ENCODE measurements at regions not wholly inside any gene's neighbourhood (a gene's known extent, or its start where the extent isn't known, plus 50 kb on each side); places are given as distances from the start of the nearest gene placed in this dataset.

- H3K36me3 Mint-ChIP-seq (ENCODE audit: insufficient read depth): no peaks in the 10 kb centered on the region
- no peak for DNase-seq (ENCODE audit: low spot score, unreplicated experiment)
- peaks cover 24% of the 10 kb centered on the region for H3K4me1 Mint-ChIP-seq (ENCODE audit: low read depth)
- no peak overlapping the region for H3K4me3 Mint-ChIP-seq (ENCODE audit: low read depth)
- H3K27ac Mint-ChIP-seq: no peak overlapping the region
- H3K27me3 Mint-ChIP-seq: no peaks in the 10 kb centered on the region
- H3K9me3 Mint-ChIP-seq (ENCODE audit: low read depth): peaks cover 3% of the 10 kb centered on the region
- TF ChIP-seq, protein P1, sequence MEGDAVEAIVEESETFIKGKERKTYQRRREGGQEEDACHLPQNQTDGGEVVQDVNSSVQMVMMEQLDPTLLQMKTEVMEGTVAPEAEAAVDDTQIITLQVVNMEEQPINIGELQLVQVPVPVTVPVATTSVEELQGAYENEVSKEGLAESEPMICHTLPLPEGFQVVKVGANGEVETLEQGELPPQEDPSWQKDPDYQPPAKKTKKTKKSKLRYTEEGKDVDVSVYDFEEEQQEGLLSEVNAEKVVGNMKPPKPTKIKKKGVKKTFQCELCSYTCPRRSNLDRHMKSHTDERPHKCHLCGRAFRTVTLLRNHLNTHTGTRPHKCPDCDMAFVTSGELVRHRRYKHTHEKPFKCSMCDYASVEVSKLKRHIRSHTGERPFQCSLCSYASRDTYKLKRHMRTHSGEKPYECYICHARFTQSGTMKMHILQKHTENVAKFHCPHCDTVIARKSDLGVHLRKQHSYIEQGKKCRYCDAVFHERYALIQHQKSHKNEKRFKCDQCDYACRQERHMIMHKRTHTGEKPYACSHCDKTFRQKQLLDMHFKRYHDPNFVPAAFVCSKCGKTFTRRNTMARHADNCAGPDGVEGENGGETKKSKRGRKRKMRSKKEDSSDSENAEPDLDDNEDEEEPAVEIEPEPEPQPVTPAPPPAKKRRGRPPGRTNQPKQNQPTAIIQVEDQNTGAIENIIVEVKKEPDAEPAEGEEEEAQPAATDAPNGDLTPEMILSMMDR (IDR thresholded peaks at IDR 0.05; ENCODE audit: unreplicated experiment): no peak
These were observed 125.6 kb upstream of the ZNF608 start for GRCh38 chr5:124872086-124872485.

- Mint-ChIP-seq H3K27ac (no peak overlapping the region), H3K9me3 (ENCODE audit: low read depth) (peaks cover 3% of the 10 kb centered on the region), H3K4me1 (ENCODE audit: low read depth) (peaks cover 24% of the 10 kb centered on the region), H3K27me3 (no peaks in the 10 kb centered on the region), H3K36me3 (ENCODE audit: insufficient read depth) (no peaks in the 10 kb centered on the region), H3K4me3 (ENCODE audit: low read depth) (no peak overlapping the region)
- TF ChIP-seq, protein P1 (IDR thresholded peaks at IDR 0.05; ENCODE audit: unreplicated experiment): no peak
- no peak for DNase-seq (ENCODE audit: low spot score, unreplicated experiment)
These were observed 126.2 kb upstream of the ZNF608 start for GRCh38 chr5:124872615-124873014.

GRCh38 chr5:124873188-124873587 lies 126.7 kb upstream of the ZNF608 start:
- H3K36me3 Mint-ChIP-seq (ENCODE audit: insufficient read depth): no peaks in the 10 kb centered on the region
- TF ChIP-seq, protein P1 (IDR thresholded peaks at IDR 0.05; ENCODE audit: unreplicated experiment): no peak
- no peak overlapping the region for H3K27ac Mint-ChIP-seq
- H3K4me1 Mint-ChIP-seq (ENCODE audit: low read depth): peaks cover 24% of the 10 kb centered on the region
- peaks cover 3% of the 10 kb centered on the region for H3K9me3 Mint-ChIP-seq (ENCODE audit: low read depth)
- H3K27me3 Mint-ChIP-seq: no peaks in the 10 kb centered on the region
- DNase-seq (ENCODE audit: low spot score, unreplicated experiment): no peak
- no peak overlapping the region for H3K4me3 Mint-ChIP-seq (ENCODE audit: low read depth)

DNA sequence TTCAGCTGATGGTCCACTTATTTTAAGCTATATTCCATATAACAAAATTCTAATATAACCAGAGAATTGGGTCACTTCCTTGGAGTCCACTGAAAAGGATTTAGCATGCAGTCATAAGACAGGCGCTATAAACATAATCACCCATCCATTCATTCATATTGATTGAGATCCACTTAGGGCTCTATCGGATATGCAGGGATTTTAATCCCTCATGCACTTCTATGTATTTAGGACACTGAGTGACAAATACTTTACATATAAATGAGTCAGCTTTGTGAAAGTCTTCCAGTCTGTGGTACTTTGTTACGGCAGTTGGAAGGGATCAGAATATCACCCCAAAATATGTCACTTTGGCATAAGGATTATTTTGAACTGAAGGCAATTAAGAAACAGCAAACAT lies 127.3 kb upstream of the ZNF608 start:
- no peak overlapping the region for H3K4me3 Mint-ChIP-seq (ENCODE audit: low read depth)
- no peak for DNase-seq (ENCODE audit: low spot score, unreplicated experiment)
- TF ChIP-seq, protein P1 (IDR thresholded peaks at IDR 0.05; ENCODE audit: unreplicated experiment): no peak
- no peaks in the 10 kb centered on the region for H3K36me3 Mint-ChIP-seq (ENCODE audit: insufficient read depth)
- no peaks in the 10 kb centered on the region for H3K27me3 Mint-ChIP-seq
- H3K9me3 Mint-ChIP-seq (ENCODE audit: low read depth): peaks cover 3% of the 10 kb centered on the region
- H3K27ac Mint-ChIP-seq: no peak overlapping the region
- peaks cover 21% of the 10 kb centered on the region for H3K4me1 Mint-ChIP-seq (ENCODE audit: low read depth)

GRCh38 chr5:124876566-124876965 lies 130.1 kb upstream of the ZNF608 start:
- no peak for DNase-seq (ENCODE audit: low spot score, unreplicated experiment)
- Mint-ChIP-seq H3K9me3 (ENCODE audit: low read depth) (peaks cover 3% of the 10 kb centered on the region), H3K4me1 (ENCODE audit: low read depth) (peaks cover 11% of the 10 kb centered on the region), H3K27ac (no peak overlapping the region), H3K27me3 (no peaks in the 10 kb centered on the region), H3K4me3 (ENCODE audit: low read depth) (no peak overlapping the region), H3K36me3 (ENCODE audit: insufficient read depth) (no peaks in the 10 kb centered on the region)
- TF ChIP-seq, protein P1 (IDR thresholded peaks at IDR 0.05; ENCODE audit: unreplicated experiment): no peak
